ENCODE measurements at regions not wholly inside any gene's neighbourhood (a gene's known extent, or its start where the extent isn't known, plus 50 kb on each side); places are given as distances from the start of the nearest gene placed in this dataset.
A peak's percentile ranks its signal among the peaks of the same experiment; 100 is the strongest.

- H3K4me3 ChIP-seq (ENCODE audit: control insufficient read depth, low read depth, low read length): no peak overlapping the region
- TF ChIP-seq, protein P1, sequence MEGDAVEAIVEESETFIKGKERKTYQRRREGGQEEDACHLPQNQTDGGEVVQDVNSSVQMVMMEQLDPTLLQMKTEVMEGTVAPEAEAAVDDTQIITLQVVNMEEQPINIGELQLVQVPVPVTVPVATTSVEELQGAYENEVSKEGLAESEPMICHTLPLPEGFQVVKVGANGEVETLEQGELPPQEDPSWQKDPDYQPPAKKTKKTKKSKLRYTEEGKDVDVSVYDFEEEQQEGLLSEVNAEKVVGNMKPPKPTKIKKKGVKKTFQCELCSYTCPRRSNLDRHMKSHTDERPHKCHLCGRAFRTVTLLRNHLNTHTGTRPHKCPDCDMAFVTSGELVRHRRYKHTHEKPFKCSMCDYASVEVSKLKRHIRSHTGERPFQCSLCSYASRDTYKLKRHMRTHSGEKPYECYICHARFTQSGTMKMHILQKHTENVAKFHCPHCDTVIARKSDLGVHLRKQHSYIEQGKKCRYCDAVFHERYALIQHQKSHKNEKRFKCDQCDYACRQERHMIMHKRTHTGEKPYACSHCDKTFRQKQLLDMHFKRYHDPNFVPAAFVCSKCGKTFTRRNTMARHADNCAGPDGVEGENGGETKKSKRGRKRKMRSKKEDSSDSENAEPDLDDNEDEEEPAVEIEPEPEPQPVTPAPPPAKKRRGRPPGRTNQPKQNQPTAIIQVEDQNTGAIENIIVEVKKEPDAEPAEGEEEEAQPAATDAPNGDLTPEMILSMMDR (conservative IDR thresholded peaks at IDR 0.05; ENCODE audit: control insufficient read depth, insufficient read depth, low read depth, low read length): no peak
- no peak for DNase-seq (ENCODE audit: low read depth)
Observed at GRCh38 chr2:240366901-240367300, 68.6 kb upstream of the GPC1 start.

DNA sequence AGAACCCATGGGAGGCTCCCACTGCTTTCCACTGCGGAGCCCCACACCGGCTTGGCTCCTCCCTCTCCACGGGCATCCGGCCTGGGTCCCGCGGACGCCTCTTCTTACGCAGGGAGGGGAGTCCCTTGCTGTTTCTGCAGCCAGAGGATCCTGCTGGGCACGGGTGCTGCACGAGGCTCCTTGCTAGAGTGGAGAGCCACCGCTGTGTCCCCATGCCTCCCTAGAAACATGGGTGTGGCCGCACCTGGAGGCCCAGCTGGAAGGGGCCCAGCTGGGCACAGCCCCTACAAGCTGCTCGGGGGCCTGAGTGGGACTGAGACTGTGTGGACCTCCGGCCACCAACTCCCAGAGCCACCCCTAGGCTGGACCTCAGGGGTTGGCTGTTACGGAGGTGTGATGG lies 67.7 kb upstream of the GPC1 start:
- TF ChIP-seq, protein P1 (conservative IDR thresholded peaks at IDR 0.05; ENCODE audit: control insufficient read depth, insufficient read depth, low read depth, low read length): no peak
- no peak overlapping the region for H3K4me3 ChIP-seq (ENCODE audit: control insufficient read depth, low read depth, low read length)
- DNase-seq (ENCODE audit: low read depth): no peak

DNA sequence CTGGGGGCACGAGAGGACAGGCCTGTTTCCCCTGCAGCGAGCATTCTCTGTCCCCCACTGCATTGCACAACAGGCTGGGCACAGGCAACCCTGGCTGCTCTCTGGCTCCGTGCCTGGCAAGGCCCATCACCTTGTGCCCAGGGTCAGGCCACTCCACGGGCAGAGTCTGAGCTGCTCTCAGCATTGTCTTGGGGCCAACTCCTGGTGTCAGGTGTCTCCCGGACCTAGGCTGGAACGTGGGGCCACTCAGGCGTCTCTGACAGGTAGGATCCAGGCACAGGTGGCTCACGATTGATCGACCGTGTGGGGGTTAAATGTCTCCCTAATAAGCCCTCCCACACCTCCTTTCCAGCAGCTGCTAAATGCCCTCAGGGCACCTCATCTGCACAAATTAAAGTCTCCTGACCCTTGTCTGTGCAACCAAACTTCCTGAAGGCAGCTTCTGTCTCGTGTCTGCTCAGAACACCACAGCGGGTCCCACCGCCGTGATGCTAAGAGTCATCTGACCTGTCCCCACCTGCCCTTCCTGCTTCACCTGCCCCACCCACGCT lies 66.6 kb upstream of the GPC1 start:
- H3K4me3 ChIP-seq (ENCODE audit: control insufficient read depth, low read depth, low read length): no peak overlapping the region
- DNase-seq (ENCODE audit: low read depth): no peak
- TF ChIP-seq, protein P1 (conservative IDR thresholded peaks at IDR 0.05; ENCODE audit: control insufficient read depth, insufficient read depth, low read depth, low read length): no peak

DNA sequence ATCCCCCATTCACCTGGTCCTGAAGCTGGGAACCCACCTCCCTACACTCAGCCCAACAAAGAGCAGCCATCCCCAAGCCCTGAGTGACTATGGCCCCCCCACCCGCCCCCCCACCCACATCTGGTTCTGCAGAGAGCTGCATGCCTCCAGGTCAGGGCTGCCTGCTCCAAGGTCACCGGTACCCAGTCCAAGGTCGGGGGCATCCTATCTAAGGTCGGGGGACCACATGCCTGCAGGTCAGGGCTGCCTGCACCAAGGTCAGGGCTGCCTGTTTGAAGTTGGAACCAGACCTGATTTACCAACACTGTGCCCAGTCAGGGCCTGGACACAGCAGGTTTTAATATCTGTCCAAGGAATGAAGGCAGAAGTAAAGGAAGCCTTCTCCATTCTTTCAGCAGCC lies 66.1 kb upstream of the GPC1 start:
- DNase-seq (ENCODE audit: low read depth): no peak
- H3K4me3 ChIP-seq (ENCODE audit: control insufficient read depth, low read depth, low read length): no peak overlapping the region
- TF ChIP-seq, protein P1 (conservative IDR thresholded peaks at IDR 0.05; ENCODE audit: control insufficient read depth, insufficient read depth, low read depth, low read length): no peak

DNA sequence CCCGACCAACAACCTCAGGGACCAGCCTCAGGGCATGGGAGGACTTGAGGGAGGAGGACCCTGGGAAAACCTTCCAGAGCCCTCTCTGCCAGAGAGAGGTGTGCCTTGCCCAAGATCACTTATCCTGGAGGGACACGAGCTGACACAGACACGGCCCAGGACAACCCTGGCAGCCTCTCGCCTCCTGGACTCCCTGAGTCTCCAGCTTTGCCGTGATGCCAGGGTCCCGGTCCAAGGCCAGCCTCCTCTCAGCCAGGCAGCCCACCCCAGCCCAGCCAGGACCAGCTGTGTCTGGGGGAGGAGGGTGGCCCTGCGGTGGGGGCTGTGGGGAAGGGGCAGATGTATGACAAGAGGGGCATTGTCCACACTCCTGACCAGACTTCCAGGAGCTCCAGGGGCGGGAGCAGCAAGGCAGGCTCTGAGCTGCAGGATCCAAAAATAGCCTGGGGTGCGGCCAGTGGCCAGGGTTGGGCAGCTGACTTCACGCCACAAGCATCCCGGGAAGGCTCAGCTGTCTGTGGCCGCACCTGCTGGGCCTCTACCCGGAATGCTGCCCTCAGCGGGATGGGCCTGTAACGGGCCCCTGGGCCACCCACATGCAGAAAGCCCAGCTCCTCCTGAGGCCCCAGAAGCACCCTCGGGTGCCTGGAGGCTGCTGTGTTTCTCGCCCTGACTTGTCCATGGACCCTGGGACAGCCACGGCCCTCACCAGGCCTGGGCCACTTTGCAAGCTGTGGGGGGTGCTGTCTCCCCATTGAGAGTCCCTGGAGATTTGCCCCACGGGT lies 65.5 kb upstream of the GPC1 start:
- H3K4me3 ChIP-seq (ENCODE audit: control insufficient read depth, low read depth, low read length): no peak overlapping the region
- DNase-seq (ENCODE audit: low read depth): peak; percentile 72
- TF ChIP-seq, protein P1 (conservative IDR thresholded peaks at IDR 0.05; ENCODE audit: control insufficient read depth, insufficient read depth, low read depth, low read length): no peak

- TF ChIP-seq, protein P1 (conservative IDR thresholded peaks at IDR 0.05; ENCODE audit: control insufficient read depth, insufficient read depth, low read depth, low read length): no peak
- no peak overlapping the region for H3K4me3 ChIP-seq (ENCODE audit: control insufficient read depth, low read depth, low read length)
- DNase-seq (ENCODE audit: low read depth): no peak
Observed at GRCh38 chr2:240371129-240372000, 64.1 kb upstream of the GPC1 start.

Measured in fibroblast of mammary gland (primary cell).